ENCODE measurements at regions not wholly inside any gene's neighbourhood (a gene's known extent, or its start where the extent isn't known, plus 50 kb on each side); places are given as distances from the start of the nearest gene placed in this dataset.

- no peak for TF ChIP-seq CTCF (IDR thresholded peaks at IDR 0.05)
- no peak for TF ChIP-seq POLR2AphosphoS5 (IDR thresholded peaks at IDR 0.05)
- no peak for TF ChIP-seq EP300 (IDR thresholded peaks at IDR 0.05)
These were observed 72.1 kb upstream of the SETMAR start for GRCh38 chr3:4231041-4231440.
